ENCODE measurements at regions not wholly inside any gene's neighbourhood (a gene's known extent, or its start where the extent isn't known, plus 50 kb on each side); places are given as distances from the start of the nearest gene placed in this dataset.
"Not testable (repeated sequence)": the region's sequence is repeated elsewhere in the genome, so short reads cannot be mapped to it uniquely, and the experiment has no call there.

DNA sequence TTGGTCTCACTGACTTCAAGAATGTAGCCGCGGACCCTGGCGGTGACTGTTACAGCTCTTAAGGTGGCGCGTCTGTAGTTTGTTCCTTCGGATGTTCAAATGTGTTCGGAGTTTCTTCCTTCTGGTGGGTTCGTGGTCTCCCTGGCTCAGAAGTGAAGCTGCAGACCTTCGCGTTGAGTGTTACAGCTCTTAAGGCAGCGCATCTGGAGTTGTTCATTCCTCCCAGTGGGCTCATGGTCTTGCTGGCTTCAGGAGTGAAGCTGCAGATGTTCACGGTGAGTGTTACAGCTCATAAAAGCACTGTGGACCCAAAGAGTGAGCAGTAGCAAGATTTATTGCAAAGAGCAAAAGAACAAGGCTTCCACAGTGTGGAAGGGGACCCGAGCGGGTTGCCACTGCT, 2067.0 kb upstream of the CDH6 start:
- H3K4me1 Mint-ChIP-seq; H3K27me3 Mint-ChIP-seq; H3K4me3 Mint-ChIP-seq; ATAC-seq (replicated peaks); H3K36me3 Mint-ChIP-seq (ENCODE audit: low read depth); H3K9me3 Mint-ChIP-seq; H3K27ac Mint-ChIP-seq: not testable (repeated sequence)

GRCh38 chr5:29122306-29122705, 2071.2 kb upstream of the CDH6 start:
- Mint-ChIP-seq H3K27me3 (no peaks in the 10 kb centered on the region), H3K4me1 (no peaks in the 10 kb centered on the region), H3K27ac (no peak overlapping the region), H3K9me3 (peaks cover 4% of the 10 kb centered on the region), H3K36me3 (ENCODE audit: low read depth) (no peaks in the 10 kb centered on the region), H3K4me3 (no peak overlapping the region)
- ATAC-seq (replicated peaks), result no peak

- no peak overlapping the region for H3K27ac Mint-ChIP-seq
- no peak overlapping the region for H3K4me3 Mint-ChIP-seq
- no peak for ATAC-seq (replicated peaks)
- H3K27me3 Mint-ChIP-seq, result no peaks in the 10 kb centered on the region
- peaks cover 20% of the 10 kb centered on the region for H3K9me3 Mint-ChIP-seq
- no peaks in the 10 kb centered on the region for H3K36me3 Mint-ChIP-seq (ENCODE audit: low read depth)
- H3K4me1 Mint-ChIP-seq, result no peaks in the 10 kb centered on the region
These were observed 2076.0 kb upstream of the CDH9 start for GRCh38 chr5:29114331-29114768.

DNA sequence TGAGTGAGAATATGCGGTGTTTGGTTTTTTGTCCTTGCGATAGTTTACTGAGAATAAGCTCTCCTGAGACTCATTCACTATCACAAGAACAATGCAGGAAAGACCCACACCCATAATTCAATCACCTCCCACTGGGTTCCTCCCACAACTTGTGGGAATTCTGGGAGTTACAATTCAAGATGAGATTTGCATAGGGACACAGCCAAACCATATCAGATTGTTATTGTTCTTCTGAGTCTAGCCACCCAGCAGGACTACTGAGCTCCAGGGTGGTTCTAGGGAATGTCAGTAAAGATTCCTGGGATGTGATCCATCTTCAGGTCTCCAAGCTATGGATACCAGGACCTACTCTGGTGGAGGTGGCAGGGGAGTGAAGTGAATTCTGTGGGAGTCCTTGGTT, 2075.1 kb upstream of the CDH9 start:
- Mint-ChIP-seq H3K27ac (no peak overlapping the region), H3K27me3 (no peaks in the 10 kb centered on the region), H3K9me3 (peaks cover 26% of the 10 kb centered on the region), H3K4me1 (no peaks in the 10 kb centered on the region), H3K4me3 (no peak overlapping the region), H3K36me3 (ENCODE audit: low read depth) (no peaks in the 10 kb centered on the region)
- ATAC-seq (replicated peaks), result no peak

DNA sequence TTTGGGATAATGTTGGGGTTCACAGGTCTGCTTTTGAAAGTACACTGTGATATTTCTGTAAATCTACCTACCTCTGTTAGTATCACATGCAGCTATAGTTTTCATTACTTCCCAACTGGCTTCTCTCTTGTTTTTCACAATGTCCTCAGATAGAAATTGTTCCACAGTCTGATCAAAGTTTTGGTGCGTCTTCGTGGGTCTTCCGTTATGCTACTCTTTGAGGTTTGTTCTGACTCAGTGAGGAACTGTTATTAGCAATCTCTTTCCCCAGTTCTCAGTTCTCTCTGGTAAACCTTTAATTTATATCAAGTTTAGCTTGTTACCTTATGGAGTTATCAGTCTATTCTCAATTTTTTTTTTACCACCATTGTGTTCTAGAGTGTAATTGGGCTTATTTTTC, 2061.2 kb upstream of the CDH9 start:
- Mint-ChIP-seq H3K4me3 (no peak overlapping the region), H3K9me3 (peaks cover 18% of the 10 kb centered on the region), H3K27ac (no peak overlapping the region), H3K4me1 (no peaks in the 10 kb centered on the region), H3K27me3 (no peaks in the 10 kb centered on the region), H3K36me3 (ENCODE audit: low read depth) (no peaks in the 10 kb centered on the region)
- no peak for ATAC-seq (replicated peaks)

- H3K4me3 Mint-ChIP-seq, result no peak overlapping the region
- no peaks in the 10 kb centered on the region for H3K27me3 Mint-ChIP-seq
- peaks cover 9% of the 10 kb centered on the region for H3K9me3 Mint-ChIP-seq
- H3K27ac Mint-ChIP-seq, result no peak overlapping the region
- ATAC-seq (replicated peaks), result no peak
- no peaks in the 10 kb centered on the region for H3K36me3 Mint-ChIP-seq (ENCODE audit: low read depth)
- H3K4me1 Mint-ChIP-seq, result no peaks in the 10 kb centered on the region
These were observed 2051.3 kb upstream of the CDH9 start for GRCh38 chr5:29089591-29090130.

GRCh38 chr5:29085142-29085541, 2046.8 kb upstream of the CDH9 start:
- Mint-ChIP-seq H3K27ac (no peak overlapping the region), H3K36me3 (ENCODE audit: low read depth) (no peaks in the 10 kb centered on the region), H3K4me3 (no peak overlapping the region), H3K9me3 (peaks cover 13% of the 10 kb centered on the region), H3K27me3 (no peaks in the 10 kb centered on the region), H3K4me1 (no peaks in the 10 kb centered on the region)
- no peak for ATAC-seq (replicated peaks)

DNA sequence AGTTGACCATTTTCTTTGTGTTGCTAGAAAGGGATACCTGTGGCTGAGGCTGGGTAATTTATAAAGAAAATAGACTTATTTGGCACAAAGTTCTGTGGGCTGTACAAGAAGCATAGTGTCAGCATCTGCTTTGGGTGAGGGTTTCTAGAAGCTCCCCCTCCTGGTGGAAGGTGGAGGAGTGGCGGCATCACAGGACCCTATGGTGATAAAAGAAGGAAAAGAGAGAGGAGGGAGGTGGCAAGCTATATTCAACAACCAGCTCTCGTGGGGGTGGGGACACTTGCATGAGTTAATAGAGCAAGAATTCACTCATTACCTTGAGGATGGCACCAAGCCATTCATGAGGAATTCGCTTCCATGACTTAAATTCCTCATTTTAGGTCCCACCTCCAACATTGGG, 2041.4 kb upstream of the CDH9 start:
- Mint-ChIP-seq H3K27ac (no peak overlapping the region), H3K36me3 (ENCODE audit: low read depth) (no peaks in the 10 kb centered on the region), H3K4me3 (no peak overlapping the region), H3K4me1 (no peaks in the 10 kb centered on the region), H3K27me3 (no peaks in the 10 kb centered on the region), H3K9me3 (peaks cover 16% of the 10 kb centered on the region)
- ATAC-seq (replicated peaks), result no peak

DNA sequence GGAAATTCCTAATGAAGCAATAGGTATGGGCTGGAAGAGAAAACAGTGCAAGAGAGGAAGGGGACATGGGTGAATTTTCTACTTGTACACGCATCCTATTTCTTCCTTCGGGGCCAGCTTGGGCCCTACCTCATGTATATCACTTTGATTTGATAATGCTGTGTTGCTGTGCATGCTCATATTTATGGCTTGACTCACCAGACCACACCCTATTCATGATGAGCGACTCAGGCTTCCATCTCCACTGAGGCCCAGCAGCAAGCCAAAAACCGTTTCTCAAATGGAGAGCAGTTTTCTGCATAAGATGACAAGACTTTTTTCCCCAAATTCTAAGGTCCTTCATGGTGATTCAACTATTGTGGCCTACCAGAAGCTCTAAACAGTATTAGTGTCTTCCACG, 2039.1 kb upstream of the CDH9 start:
- no peak overlapping the region for H3K4me3 Mint-ChIP-seq
- no peaks in the 10 kb centered on the region for H3K36me3 Mint-ChIP-seq (ENCODE audit: low read depth)
- H3K4me1 Mint-ChIP-seq, result no peaks in the 10 kb centered on the region

GRCh38 chr5:29069104-29069402, 2030.7 kb upstream of the CDH9 start:
- peaks cover 26% of the 10 kb centered on the region for H3K9me3 Mint-ChIP-seq
- no peak for ATAC-seq (replicated peaks)
- H3K27ac Mint-ChIP-seq, result no peak overlapping the region
- no peaks in the 10 kb centered on the region for H3K36me3 Mint-ChIP-seq (ENCODE audit: low read depth)
- H3K27me3 Mint-ChIP-seq, result no peaks in the 10 kb centered on the region
- H3K4me1 Mint-ChIP-seq, result no peaks in the 10 kb centered on the region
- H3K4me3 Mint-ChIP-seq, result no peak overlapping the region

More for the DNA sequence above, 2039.1 kb upstream of the CDH9 start:
- Mint-ChIP-seq H3K27me3 (no peaks in the 10 kb centered on the region), H3K27ac (no peak overlapping the region), H3K9me3 (peaks cover 17% of the 10 kb centered on the region)
- no peak for ATAC-seq (replicated peaks)

- ATAC-seq (replicated peaks), result no peak
- peaks cover 20% of the 10 kb centered on the region for H3K9me3 Mint-ChIP-seq
- no peaks in the 10 kb centered on the region for H3K36me3 Mint-ChIP-seq (ENCODE audit: low read depth)
- H3K4me3 Mint-ChIP-seq, result no peak overlapping the region
- no peak overlapping the region for H3K27ac Mint-ChIP-seq
- H3K27me3 Mint-ChIP-seq, result no peaks in the 10 kb centered on the region
- H3K4me1 Mint-ChIP-seq, result no peaks in the 10 kb centered on the region
These were observed 2023.0 kb upstream of the CDH9 start for GRCh38 chr5:29061381-29061780.

DNA sequence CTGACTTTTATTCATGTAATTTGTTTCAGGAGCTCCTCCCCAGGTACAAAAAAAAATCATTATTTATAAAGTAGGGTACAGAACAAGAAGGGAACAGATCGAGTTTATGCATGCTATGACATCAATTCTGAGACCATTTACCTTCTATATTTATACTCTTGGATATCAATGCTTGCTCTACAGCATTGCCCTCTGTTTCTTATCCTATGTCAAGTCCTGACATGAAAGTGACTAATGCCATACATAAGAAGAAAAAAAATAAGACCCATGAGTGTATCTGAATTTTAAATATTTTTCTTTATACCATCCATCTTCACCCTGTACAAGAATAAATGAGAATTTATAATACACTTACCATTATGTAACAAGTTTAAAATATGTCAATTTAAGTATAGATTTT, 2016.3 kb upstream of the CDH9 start:
- Mint-ChIP-seq H3K4me1 (no peaks in the 10 kb centered on the region), H3K27me3 (no peaks in the 10 kb centered on the region), H3K27ac (no peak overlapping the region), H3K36me3 (ENCODE audit: low read depth) (no peaks in the 10 kb centered on the region), H3K9me3 (peaks cover 3% of the 10 kb centered on the region), H3K4me3 (no peak overlapping the region)
- ATAC-seq (replicated peaks), result no peak

DNA sequence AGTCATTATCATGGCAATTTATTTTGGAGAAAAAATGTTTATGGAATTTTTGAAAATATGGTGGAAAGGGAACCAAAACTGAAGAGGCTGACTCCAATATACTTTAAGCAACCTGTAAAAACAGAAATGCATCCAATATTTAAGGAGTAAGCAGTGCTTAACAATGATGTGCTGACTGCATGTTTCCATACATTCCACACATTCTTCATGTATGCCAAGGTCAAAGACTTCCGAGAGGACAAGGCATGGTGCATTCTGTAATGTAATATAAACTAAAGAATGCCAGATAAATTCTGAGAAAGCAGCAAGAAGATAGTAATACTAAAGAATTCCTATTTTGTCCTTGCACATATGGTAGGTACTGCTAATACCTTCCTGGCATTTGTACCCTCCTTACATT, 2015.9 kb upstream of the CDH9 start:
- ATAC-seq (replicated peaks), result no peak
- Mint-ChIP-seq H3K9me3 (peaks cover 3% of the 10 kb centered on the region), H3K4me3 (no peak overlapping the region)

DNA sequence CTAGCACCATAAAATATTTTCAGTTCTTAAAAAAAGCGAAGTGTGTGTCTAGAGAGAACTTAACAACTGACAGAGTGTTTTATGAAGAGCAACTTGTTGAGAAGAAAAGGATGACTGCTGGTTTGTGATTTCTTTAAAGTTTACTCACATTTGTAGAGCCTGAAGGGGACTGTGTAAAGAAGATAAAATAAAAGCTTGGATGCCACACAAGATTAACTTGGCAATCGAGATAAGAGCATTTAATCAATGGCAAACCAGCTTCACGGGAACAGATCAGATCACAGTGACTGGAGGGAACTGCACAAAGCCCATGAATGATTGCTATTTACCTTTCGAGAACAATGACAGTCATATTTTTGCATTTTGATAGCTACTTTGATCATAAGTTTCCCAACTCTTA, 2013.1 kb upstream of the CDH9 start:
- H3K36me3 Mint-ChIP-seq (ENCODE audit: low read depth), result no peaks in the 10 kb centered on the region
- H3K27ac Mint-ChIP-seq, result no peak overlapping the region
- no peaks in the 10 kb centered on the region for H3K27me3 Mint-ChIP-seq
- no peak for ATAC-seq (replicated peaks)
- no peak overlapping the region for H3K4me3 Mint-ChIP-seq
- no peaks in the 10 kb centered on the region for H3K4me1 Mint-ChIP-seq
- peaks cover 3% of the 10 kb centered on the region for H3K9me3 Mint-ChIP-seq

More for the DNA sequence above, 2015.9 kb upstream of the CDH9 start:
- Mint-ChIP-seq H3K27me3 (no peaks in the 10 kb centered on the region), H3K36me3 (ENCODE audit: low read depth) (no peaks in the 10 kb centered on the region), H3K27ac (no peak overlapping the region), H3K4me1 (no peaks in the 10 kb centered on the region)

- Mint-ChIP-seq H3K9me3 (peaks cover 9% of the 10 kb centered on the region), H3K4me1 (no peaks in the 10 kb centered on the region), H3K27me3 (no peaks in the 10 kb centered on the region), H3K27ac (no peak overlapping the region), H3K36me3 (ENCODE audit: low read depth) (no peaks in the 10 kb centered on the region), H3K4me3 (no peak overlapping the region)
- ATAC-seq (replicated peaks), result no peak
These were observed 2003.8 kb upstream of the CDH9 start for GRCh38 chr5:29042152-29042551.

DNA sequence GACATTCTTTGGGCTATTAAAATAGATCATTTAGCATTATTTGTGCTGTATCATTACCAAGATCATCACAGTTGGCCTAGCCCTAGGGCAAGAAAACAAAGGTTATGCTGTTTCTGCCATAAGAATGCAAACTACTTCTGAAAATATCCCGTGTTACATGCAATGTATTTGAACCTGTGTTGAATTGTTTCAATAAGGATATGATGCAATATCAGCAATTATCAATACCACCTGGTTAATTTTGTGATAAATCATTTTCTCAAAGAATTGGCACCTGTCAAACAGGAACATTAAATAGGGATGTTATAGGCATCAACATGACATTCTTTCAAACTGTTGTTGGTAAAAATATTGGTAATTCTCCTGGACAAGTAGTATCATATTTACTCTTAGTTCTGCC, 2002.0 kb upstream of the CDH9 start:
- no peak for ATAC-seq (replicated peaks)
- no peak overlapping the region for H3K27ac Mint-ChIP-seq

More for the DNA sequence above, 2002.0 kb upstream of the CDH9 start:
- no peak overlapping the region for H3K4me3 Mint-ChIP-seq
- H3K9me3 Mint-ChIP-seq, result peaks cover 13% of the 10 kb centered on the region
- H3K4me1 Mint-ChIP-seq, result no peaks in the 10 kb centered on the region
- H3K27me3 Mint-ChIP-seq, result no peaks in the 10 kb centered on the region
- H3K36me3 Mint-ChIP-seq (ENCODE audit: low read depth), result no peaks in the 10 kb centered on the region
